Parathyroid adenoma (tissue), 2 donors: ENCODE measurements at regions not wholly inside any gene's neighbourhood (a gene's known extent, or its start where the extent isn't known, plus 50 kb on each side); places are given as distances from the start of the nearest gene placed in this dataset.

Experiments used
- H2AFZ ChIP-seq: fragments of 300-600 bp; sonication (generic); one replicate; pipeline ENCODE4 v1.7.0; 2017; ENCODE audit warnings: antibody characterized with exemption, mild to moderate bottlenecking
- H3K27ac ChIP-seq: fragments of 300-600 bp; sonication (generic); one replicate; pipeline ENCODE4 v1.7.0; 2017
- H3K27me3 ChIP-seq: fragments of 300-600 bp; sonication (generic); one replicate; pipeline ENCODE4 v1.7.0; 2017; ENCODE audit warnings: low read length; ENCODE audit not compliant: control insufficient read depth, insufficient read depth
- H3K36me3 ChIP-seq: fragments of 300-600 bp; sonication (generic); one replicate; pipeline ENCODE4 v1.7.0; 2017; ENCODE audit warnings: low read length; ENCODE audit not compliant: control insufficient read depth, insufficient read depth
- H3K4me1 ChIP-seq: fragments of 300-600 bp; sonication (generic); one replicate; pipeline ENCODE4 v1.7.0; 2017; ENCODE audit warnings: control low read depth
- H3K4me2 ChIP-seq: fragments of 300-600 bp; sonication (generic); one replicate; pipeline ENCODE4 v1.7.0; 2017; ENCODE audit warnings: low read length
- H3K4me3 ChIP-seq: fragments of 300-600 bp; sonication (generic); one replicate; pipeline ENCODE4 v1.7.0; 2017; ENCODE audit warnings: low read depth, low read length
- H3K79me2 ChIP-seq: fragments of 300-600 bp; sonication (generic); one replicate; pipeline ENCODE4 v1.7.0; 2017; ENCODE audit warnings: control low read depth
- H3K9ac ChIP-seq: fragments of 300-600 bp; sonication (generic); one replicate; pipeline ENCODE4 v1.7.0; 2017; ENCODE audit warnings: mild to moderate bottlenecking
- H3K9me3 ChIP-seq: fragments of 300-600 bp; sonication (generic); one replicate; pipeline ENCODE4 v1.7.0; 2017; ENCODE audit warnings: low read length; ENCODE audit not compliant: control insufficient read depth
- TF ChIP-seq, protein P1 (sequence below): fragments of 300-600 bp; sonication (generic); IDR thresholded peaks from one replicate; pipeline ENCODE4 v1.7.0; 2017; ENCODE audit warnings: antibody characterized with exemption, mild to moderate bottlenecking
- donor health status: primary hyperparathyroidism.

DNA sequence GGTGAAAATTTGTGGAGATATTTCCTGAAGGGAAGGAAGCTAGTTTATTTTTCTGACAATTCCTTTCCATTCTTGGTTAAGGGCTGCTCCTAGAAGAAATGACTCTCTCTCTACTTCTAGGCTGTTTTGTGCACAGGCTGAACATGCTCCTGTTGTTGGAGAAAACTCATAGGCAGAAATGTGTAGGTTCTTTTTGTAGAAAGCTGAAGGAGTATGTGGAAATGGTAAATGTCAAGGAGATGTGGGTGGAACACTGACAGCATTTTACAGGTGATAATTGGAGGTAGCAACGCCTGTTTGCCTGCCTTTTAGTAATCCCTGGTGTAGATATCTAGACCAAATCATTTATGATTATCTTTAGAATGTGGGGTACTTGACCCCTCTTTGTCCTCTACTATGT is 322.2 kb upstream of the TBC1D5 start:
- Histone ChIP-seq H3K27ac (no peak overlapping the region), H3K9ac (no peak overlapping the region), H3K79me2 (no peaks in the 10 kb centered on the region), H3K27me3 (no peaks in the 10 kb centered on the region), H3K4me1 (no peaks in the 10 kb centered on the region), H3K4me2 (no peak overlapping the region), H3K36me3 (no peaks in the 10 kb centered on the region), H3K9me3 (no peaks in the 10 kb centered on the region), H3K4me3 (no peak overlapping the region), H2AFZ (no peak overlapping the region)
- TF ChIP-seq, protein P1, sequence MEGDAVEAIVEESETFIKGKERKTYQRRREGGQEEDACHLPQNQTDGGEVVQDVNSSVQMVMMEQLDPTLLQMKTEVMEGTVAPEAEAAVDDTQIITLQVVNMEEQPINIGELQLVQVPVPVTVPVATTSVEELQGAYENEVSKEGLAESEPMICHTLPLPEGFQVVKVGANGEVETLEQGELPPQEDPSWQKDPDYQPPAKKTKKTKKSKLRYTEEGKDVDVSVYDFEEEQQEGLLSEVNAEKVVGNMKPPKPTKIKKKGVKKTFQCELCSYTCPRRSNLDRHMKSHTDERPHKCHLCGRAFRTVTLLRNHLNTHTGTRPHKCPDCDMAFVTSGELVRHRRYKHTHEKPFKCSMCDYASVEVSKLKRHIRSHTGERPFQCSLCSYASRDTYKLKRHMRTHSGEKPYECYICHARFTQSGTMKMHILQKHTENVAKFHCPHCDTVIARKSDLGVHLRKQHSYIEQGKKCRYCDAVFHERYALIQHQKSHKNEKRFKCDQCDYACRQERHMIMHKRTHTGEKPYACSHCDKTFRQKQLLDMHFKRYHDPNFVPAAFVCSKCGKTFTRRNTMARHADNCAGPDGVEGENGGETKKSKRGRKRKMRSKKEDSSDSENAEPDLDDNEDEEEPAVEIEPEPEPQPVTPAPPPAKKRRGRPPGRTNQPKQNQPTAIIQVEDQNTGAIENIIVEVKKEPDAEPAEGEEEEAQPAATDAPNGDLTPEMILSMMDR: no peak

- TF ChIP-seq, protein P1: no peak
- Histone ChIP-seq H3K27me3 (no peaks in the 10 kb centered on the region), H3K36me3 (no peaks in the 10 kb centered on the region), H2AFZ (peak overlapping the region; percentile 44), H3K27ac (no peak overlapping the region), H3K79me2 (no peaks in the 10 kb centered on the region), H3K9ac (no peak overlapping the region), H3K4me3 (no peak overlapping the region), H3K4me1 (no peaks in the 10 kb centered on the region), H3K9me3 (no peaks in the 10 kb centered on the region), H3K4me2 (no peak overlapping the region)
These were observed 320.2 kb upstream of the TBC1D5 start for GRCh38 chr3:18062657-18063025.

DNA sequence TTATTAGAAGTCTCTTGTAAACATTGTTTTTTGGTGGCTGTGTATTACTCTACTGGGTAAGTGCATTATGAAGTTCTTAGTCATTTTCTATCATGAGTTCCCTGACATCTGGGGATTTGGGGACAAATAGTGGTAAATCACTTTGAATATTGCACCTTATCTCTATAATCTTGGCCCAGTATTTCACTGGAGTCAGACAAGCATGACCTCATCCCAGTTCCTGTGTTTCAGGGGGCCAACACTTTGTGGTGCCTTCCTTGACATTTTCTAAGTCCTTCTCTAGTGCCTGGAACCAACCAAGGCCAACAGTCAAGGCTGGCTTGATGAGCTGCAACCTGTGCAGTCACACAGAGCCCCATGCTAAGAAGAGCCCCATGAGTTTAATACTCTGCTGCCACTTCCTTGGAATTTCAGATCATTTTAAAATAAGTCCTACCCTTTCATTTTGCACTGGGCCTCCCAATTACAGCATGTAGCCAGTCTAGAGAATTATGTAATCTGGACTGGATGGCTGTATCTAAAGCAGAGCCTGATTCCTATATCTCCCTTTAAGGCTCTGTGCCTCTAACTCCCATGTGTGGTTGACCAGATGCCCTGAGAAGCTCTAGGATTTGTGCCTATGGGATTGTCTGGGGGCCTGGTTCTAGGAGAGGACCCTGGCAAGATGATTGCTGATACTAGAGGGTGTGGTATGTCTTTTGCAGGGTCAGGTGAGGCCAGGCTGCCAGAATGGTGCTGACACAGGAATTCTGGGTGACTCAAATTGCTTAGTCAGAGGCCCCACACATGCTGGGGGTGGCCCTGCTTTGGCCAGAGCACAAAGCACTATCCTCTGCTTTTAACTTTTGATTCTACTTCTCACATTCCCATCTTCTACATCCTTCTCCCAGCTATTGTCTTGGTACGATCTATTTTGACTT is 319.6 kb upstream of the TBC1D5 start:
- TF ChIP-seq, protein P1: no peak
- Histone ChIP-seq H3K4me2 (no peak overlapping the region), H3K9ac (no peak overlapping the region), H3K27me3 (no peaks in the 10 kb centered on the region), H3K79me2 (no peaks in the 10 kb centered on the region), H3K4me1 (no peaks in the 10 kb centered on the region), H3K36me3 (no peaks in the 10 kb centered on the region), H2AFZ (peak overlapping the region; percentile 44), H3K4me3 (no peak overlapping the region), H3K27ac (no peak overlapping the region), H3K9me3 (no peaks in the 10 kb centered on the region)

DNA sequence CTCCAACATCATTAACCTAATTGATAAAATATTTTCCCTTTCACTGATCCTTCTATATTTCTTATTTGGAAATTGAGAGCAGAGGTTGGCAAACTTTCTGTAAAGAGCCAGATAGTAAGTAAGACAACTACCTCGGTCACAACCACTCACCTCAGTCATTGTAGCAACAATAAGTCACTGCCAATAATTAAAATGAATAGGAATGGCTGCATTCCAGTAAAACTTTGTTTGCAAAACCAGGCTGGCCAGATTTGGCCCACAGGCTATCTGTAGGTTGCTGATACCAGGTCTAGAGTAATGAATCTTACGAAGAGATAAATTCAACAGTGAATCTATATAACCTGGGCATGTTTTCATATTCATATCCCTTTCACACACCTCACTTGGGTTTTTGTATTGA is 316.2 kb upstream of the TBC1D5 start:
- no peak overlapping the region for H3K9ac ChIP-seq
- H2AFZ ChIP-seq: no peak overlapping the region
- no peak overlapping the region for H3K27ac ChIP-seq
- no peak overlapping the region for H3K4me2 ChIP-seq
- no peaks in the 10 kb centered on the region for H3K36me3 ChIP-seq
- H3K4me1 ChIP-seq: no peaks in the 10 kb centered on the region
- H3K4me3 ChIP-seq: no peak overlapping the region
- H3K9me3 ChIP-seq: no peaks in the 10 kb centered on the region
- TF ChIP-seq, protein P1: no peak
- H3K79me2 ChIP-seq: no peaks in the 10 kb centered on the region
- no peaks in the 10 kb centered on the region for H3K27me3 ChIP-seq
